ENCODE measurements at regions not wholly inside any gene's neighbourhood (a gene's known extent, or its start where the extent isn't known, plus 50 kb on each side); places are given as distances from the start of the nearest gene placed in this dataset.

GRCh38 chr5:154631141-154631540 lies 124.0 kb upstream of the LARP1 start:
- TF ChIP-seq CTCF (IDR thresholded peaks at IDR 0.05; ENCODE audit: poor library complexity) (no peak), EZH2phosphoT487 (IDR thresholded peaks at IDR 0.05; ENCODE audit: low read depth, severe bottlenecking, unreplicated experiment) (no peak)

All from hepatocyte (in vitro differentiated cells).